ENCODE measurements at regions not wholly inside any gene's neighbourhood (a gene's known extent, or its start where the extent isn't known, plus 50 kb on each side); places are given as distances from the start of the nearest gene placed in this dataset.

- no peak overlapping the region for H3K18ac ChIP-seq (ENCODE audit: extremely low read depth, low read length)
- CTCF ChIA-PET (ENCODE audit: partially characterized antibody): no interaction called here
- no peaks in the 10 kb centered on the region for H3K23me2 ChIP-seq (ENCODE audit: low read depth, low read length)
- no peak overlapping the region for H4K8ac ChIP-seq (ENCODE audit: extremely low read depth, insufficient read depth, low read length)
- no peak overlapping the region for H2BK5ac ChIP-seq (ENCODE audit: low read depth, low read length)
- H4K5ac ChIP-seq (ENCODE audit: insufficient read length, low read depth, low read length): no peak overlapping the region
- WGBS, 2 experiments (ENCODE audit: extremely low coverage in 1 of 2, insufficient coverage in 1 of 2, insufficient read length in 1 of 2, insufficient replicate concordance in 2 of 2, low coverage in 1 of 2, low lambda C conversion rate in 2 of 2, missing lambda C conversion rate in 1 of 2): 94% methylated on average over 5 of the region's 5 CpGs; no CpG with 5 or more reads in 1 of the 2 experiments
- no peak overlapping the region for H3K56ac ChIP-seq (replicated peaks; ENCODE audit: insufficient read length, low read depth, low read length)
- H3K27ac ChIP-seq (ENCODE audit: low read depth, low read length): no peak overlapping the region
- H3K9me3 ChIP-seq (ENCODE audit: insufficient read depth in 2 of 2, low read depth in 1 of 2, low read length in 1 of 2): peaks cover 9 to 12% of the 10 kb centered on the region in 2 experiments; a peak in 3 of 4 replicates
- no peak overlapping the region for H4K91ac ChIP-seq (replicated peaks; ENCODE audit: insufficient read length, low read length)
- peaks cover 0 to 4% (median 0%) of the 10 kb centered on the region in 4 experiments; a peak in 1 of 7 replicates for H3K4me1 ChIP-seq (replicated peaks in 1 of 4; ENCODE audit: control insufficient read depth in 3 of 4, insufficient read depth in 4 of 4, low read length in 3 of 4)
- no peak for FAIRE-seq
- H3K14ac ChIP-seq (ENCODE audit: insufficient read length): no peak overlapping the region
- H3K4me3 ChIP-seq (ENCODE audit: extremely low read depth in 1 of 4, insufficient read depth in 2 of 4, low read depth in 3 of 4, low read length in 4 of 4): no peak overlapping the region
- POLR2A ChIA-PET (ENCODE audit: partially characterized antibody): no interaction called here
- H3K4me2 ChIP-seq (ENCODE audit: insufficient read depth in 1 of 2, low read depth in 2 of 2, low read length in 2 of 2): no peak overlapping the region
- H3K36me3 ChIP-seq (ENCODE audit: control insufficient read depth in 2 of 4, insufficient read depth in 4 of 4, low read length in 3 of 4): peaks cover 0 to 3% (median 0%) of the 10 kb centered on the region in 4 experiments; a peak in 1 of 8 replicates
- no peak overlapping the region for H2AK5ac ChIP-seq (ENCODE audit: low read depth, low read length)
- no peaks in the 10 kb centered on the region for H3K27me3 ChIP-seq (replicated peaks in 1 of 4; ENCODE audit: control insufficient read depth in 3 of 4, extremely low read depth in 1 of 4, insufficient read depth in 3 of 4, low read length in 3 of 4)
- no peak overlapping the region for H3K23ac ChIP-seq (ENCODE audit: insufficient read length)
- no peak for DNase-seq (ENCODE audit: low read depth in 1 of 2, low spot score in 2 of 2)
- no peak overlapping the region for H2BK15ac ChIP-seq (ENCODE audit: low read length)
- H3K4ac ChIP-seq (replicated peaks; ENCODE audit: insufficient read length, low read depth, low read length): no peak overlapping the region
- H2BK12ac ChIP-seq (ENCODE audit: low read depth, low read length): no peak overlapping the region
- H2BK20ac ChIP-seq (ENCODE audit: low read length): no peak overlapping the region
- H3K9ac ChIP-seq (replicated peaks in 1 of 4; ENCODE audit: extremely low read depth in 1 of 4, low read depth in 3 of 4, low read length in 3 of 4): no peak overlapping the region
- no peaks in the 10 kb centered on the region for H3K79me1 ChIP-seq (ENCODE audit: low read depth, low read length)
- no peaks in the 10 kb centered on the region for H4K20me1 ChIP-seq (replicated peaks in 1 of 2; ENCODE audit: control insufficient read depth in 1 of 2, insufficient read depth in 2 of 2, low read length in 2 of 2)
- no peak overlapping the region for H2AFZ ChIP-seq (ENCODE audit: low read length)
- H2BK120ac ChIP-seq (replicated peaks; ENCODE audit: low read depth, low read length): no peak overlapping the region
- H3K79me2 ChIP-seq (ENCODE audit: control insufficient read depth in 1 of 2, insufficient read depth in 2 of 2, low read length in 2 of 2): no peaks in the 10 kb centered on the region
Observed at GRCh38 chr10:33478089-33478674, 143.7 kb upstream of the NRP1 start.

All from H1 (cell line).